ENCODE measurements at regions not wholly inside any gene's neighbourhood (a gene's known extent, or its start where the extent isn't known, plus 50 kb on each side); places are given as distances from the start of the nearest gene placed in this dataset.
"Not testable (repeated sequence)": the region's sequence is repeated elsewhere in the genome, so short reads cannot be mapped to it uniquely, and the experiment has no call there.

GRCh38 chr9:80995759-80996158 lies 693.6 kb downstream of the TLE1 start:
- H3K4me1 ChIP-seq (ENCODE audit: insufficient read depth, low read length), result no peaks in the 10 kb centered on the region
- H3K27me3 ChIP-seq (ENCODE audit: insufficient read depth, low read length), result no peaks in the 10 kb centered on the region
- H3K9me3 ChIP-seq (ENCODE audit: low read length), result no peaks in the 10 kb centered on the region
- H2AFZ ChIP-seq (ENCODE audit: low read depth, low read length), result no peak overlapping the region
- H3K36me3 ChIP-seq (ENCODE audit: insufficient read depth, low read length), result no peaks in the 10 kb centered on the region
- H3K4me3 ChIP-seq (ENCODE audit: low read length), result no peak overlapping the region

DNA sequence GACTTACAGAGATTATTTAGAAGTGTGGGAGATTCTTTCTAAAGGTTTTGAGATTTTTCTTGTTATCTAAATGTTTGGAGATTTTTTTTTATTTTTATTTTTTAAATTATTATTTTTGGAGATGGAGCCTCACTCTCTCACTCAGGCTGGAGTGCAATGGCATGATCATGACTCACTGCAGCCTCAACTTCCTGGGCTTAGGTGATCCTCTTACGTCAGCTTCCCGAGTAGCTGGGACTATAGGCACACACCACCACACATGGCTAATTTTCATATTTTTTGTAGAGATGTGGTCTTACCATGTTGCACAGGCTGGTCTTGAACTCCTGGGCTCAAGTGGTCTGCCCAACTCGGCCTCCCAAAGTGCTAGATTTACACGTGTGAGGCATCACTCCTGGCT lies 694.5 kb downstream of the TLE1 start:
- Histone ChIP-seq H2AFZ (ENCODE audit: low read depth, low read length) (no peak overlapping the region), H3K27me3 (ENCODE audit: insufficient read depth, low read length) (no peaks in the 10 kb centered on the region), H3K4me3 (ENCODE audit: low read length) (no peak overlapping the region), H3K4me1 (ENCODE audit: insufficient read depth, low read length) (no peaks in the 10 kb centered on the region), H3K9me3 (ENCODE audit: low read length) (no peaks in the 10 kb centered on the region), H3K36me3 (ENCODE audit: insufficient read depth, low read length) (no peaks in the 10 kb centered on the region)

- H3K4me1 ChIP-seq (ENCODE audit: insufficient read depth, low read length); H3K36me3 ChIP-seq (ENCODE audit: insufficient read depth, low read length): not testable (repeated sequence)
Measured at GRCh38 chr9:80985595-80985994, 703.8 kb downstream of the TLE1 start.

DNA sequence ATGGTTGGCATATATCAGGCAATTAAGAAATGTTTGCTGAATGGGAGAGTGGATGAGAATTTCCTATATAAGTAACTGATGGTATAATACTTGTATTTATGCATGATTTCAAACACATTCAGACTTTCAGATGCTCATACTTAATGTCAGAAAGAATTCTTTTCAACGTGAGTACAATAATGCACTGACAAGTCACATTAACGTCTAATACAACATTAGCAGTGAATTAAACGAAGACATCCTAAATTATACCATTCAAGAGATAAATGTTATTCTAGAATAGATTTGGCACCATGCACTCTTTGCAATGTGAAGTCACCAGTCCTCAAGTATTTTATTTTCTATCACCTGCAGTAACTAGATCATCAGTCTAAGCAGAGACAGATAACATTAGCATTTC lies 712.9 kb downstream of the TLE1 start:
- Histone ChIP-seq H3K36me3 (ENCODE audit: insufficient read depth, low read length) (no peaks in the 10 kb centered on the region), H3K27me3 (ENCODE audit: insufficient read depth, low read length) (no peaks in the 10 kb centered on the region), H3K4me3 (ENCODE audit: low read length) (no peak overlapping the region), H2AFZ (ENCODE audit: low read depth, low read length) (no peak overlapping the region), H3K9me3 (ENCODE audit: low read length) (no peaks in the 10 kb centered on the region), H3K4me1 (ENCODE audit: insufficient read depth, low read length) (no peaks in the 10 kb centered on the region)

More at GRCh38 chr9:80985595-80985994, 703.8 kb downstream of the TLE1 start:
- not testable (repeated sequence) for H2AFZ ChIP-seq (ENCODE audit: low read depth, low read length); H3K27me3 ChIP-seq (ENCODE audit: insufficient read depth, low read length); H3K4me3 ChIP-seq (ENCODE audit: low read length); H3K9me3 ChIP-seq (ENCODE audit: low read length)

GRCh38 chr9:80970377-80970776 lies 719.0 kb downstream of the TLE1 start:
- H3K4me1 ChIP-seq (ENCODE audit: insufficient read depth, low read length); H3K4me3 ChIP-seq (ENCODE audit: low read length); H3K36me3 ChIP-seq (ENCODE audit: insufficient read depth, low read length); H2AFZ ChIP-seq (ENCODE audit: low read depth, low read length); H3K27me3 ChIP-seq (ENCODE audit: insufficient read depth, low read length); H3K9me3 ChIP-seq (ENCODE audit: low read length): not testable (repeated sequence)

GRCh38 chr9:80968611-80969010 lies 720.7 kb downstream of the TLE1 start:
- H3K36me3 ChIP-seq (ENCODE audit: insufficient read depth, low read length), result no peaks in the 10 kb centered on the region
- no peaks in the 10 kb centered on the region for H3K9me3 ChIP-seq (ENCODE audit: low read length)
- no peak overlapping the region for H2AFZ ChIP-seq (ENCODE audit: low read depth, low read length)
- H3K27me3 ChIP-seq (ENCODE audit: insufficient read depth, low read length), result no peaks in the 10 kb centered on the region
- H3K4me1 ChIP-seq (ENCODE audit: insufficient read depth, low read length), result peaks cover 4% of the 10 kb centered on the region
- H3K4me3 ChIP-seq (ENCODE audit: low read length), result no peak overlapping the region

- no peaks in the 10 kb centered on the region for H3K36me3 ChIP-seq (ENCODE audit: insufficient read depth, low read length)
- no peaks in the 10 kb centered on the region for H3K27me3 ChIP-seq (ENCODE audit: insufficient read depth, low read length)
- H2AFZ ChIP-seq (ENCODE audit: low read depth, low read length), result no peak overlapping the region
- no peak overlapping the region for H3K4me3 ChIP-seq (ENCODE audit: low read length)
- no peaks in the 10 kb centered on the region for H3K9me3 ChIP-seq (ENCODE audit: low read length)
- peaks cover 4% of the 10 kb centered on the region for H3K4me1 ChIP-seq (ENCODE audit: insufficient read depth, low read length)
Measured at GRCh38 chr9:80964914-80965313, 724.4 kb downstream of the TLE1 start.

DNA sequence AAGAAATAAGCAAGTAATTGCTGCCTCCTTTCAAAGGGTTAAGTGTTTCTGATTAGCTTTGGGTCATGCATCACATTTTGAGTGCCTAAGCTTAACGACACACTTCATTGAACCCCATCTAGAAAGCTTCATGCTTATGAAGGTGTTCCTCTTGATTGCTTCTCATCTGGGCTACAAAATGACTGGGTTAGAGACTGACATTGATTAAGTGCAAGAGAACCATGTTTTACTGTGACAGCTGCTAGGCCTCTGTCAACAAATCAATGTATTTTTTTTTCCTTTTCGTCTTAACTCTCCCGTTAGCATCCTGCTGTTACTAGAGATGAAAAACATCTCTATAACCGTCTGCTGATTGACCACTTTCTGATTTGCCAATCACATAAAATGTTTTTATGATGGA lies 725.0 kb downstream of the TLE1 start:
- peaks cover 4% of the 10 kb centered on the region for H3K4me1 ChIP-seq (ENCODE audit: insufficient read depth, low read length)
- no peaks in the 10 kb centered on the region for H3K9me3 ChIP-seq (ENCODE audit: low read length)
- H2AFZ ChIP-seq (ENCODE audit: low read depth, low read length), result no peak overlapping the region
- no peaks in the 10 kb centered on the region for H3K36me3 ChIP-seq (ENCODE audit: insufficient read depth, low read length)
- H3K27me3 ChIP-seq (ENCODE audit: insufficient read depth, low read length), result no peaks in the 10 kb centered on the region
- H3K4me3 ChIP-seq (ENCODE audit: low read length), result no peak overlapping the region

GRCh38 chr9:80957801-80958200 lies 731.5 kb downstream of the TLE1 start:
- Histone ChIP-seq H2AFZ (ENCODE audit: low read depth, low read length) (no peak overlapping the region), H3K27me3 (ENCODE audit: insufficient read depth, low read length) (no peaks in the 10 kb centered on the region), H3K9me3 (ENCODE audit: low read length) (no peaks in the 10 kb centered on the region), H3K4me3 (ENCODE audit: low read length) (no peak overlapping the region), H3K36me3 (ENCODE audit: insufficient read depth, low read length) (no peaks in the 10 kb centered on the region), H3K4me1 (ENCODE audit: insufficient read depth, low read length) (no peaks in the 10 kb centered on the region)

DNA sequence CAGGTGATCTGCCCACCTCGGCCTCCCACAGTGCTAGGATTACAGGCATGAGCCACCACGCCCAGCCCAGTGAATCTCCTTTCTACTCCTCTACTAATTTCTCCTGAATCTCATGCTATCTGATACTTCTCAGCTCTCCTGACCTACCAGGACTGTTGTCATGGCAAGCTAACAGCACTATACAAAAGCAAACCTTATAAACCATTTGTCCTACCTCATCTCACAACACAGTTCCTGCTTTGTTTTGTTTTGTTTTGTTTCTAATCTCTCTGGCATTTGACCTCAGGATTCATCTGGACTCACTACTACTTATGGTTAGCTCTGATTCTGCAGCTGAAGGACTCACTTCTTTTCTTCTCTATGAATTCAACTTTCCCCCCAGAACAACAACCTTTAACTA lies 734.8 kb downstream of the TLE1 start:
- Histone ChIP-seq H2AFZ (ENCODE audit: low read depth, low read length) (no peak overlapping the region), H3K4me1 (ENCODE audit: insufficient read depth, low read length) (peaks cover 2% of the 10 kb centered on the region), H3K27me3 (ENCODE audit: insufficient read depth, low read length) (no peaks in the 10 kb centered on the region), H3K4me3 (ENCODE audit: low read length) (no peak overlapping the region), H3K36me3 (ENCODE audit: insufficient read depth, low read length) (no peaks in the 10 kb centered on the region), H3K9me3 (ENCODE audit: low read length) (no peaks in the 10 kb centered on the region)

- Histone ChIP-seq H2AFZ (ENCODE audit: low read depth, low read length) (no peak overlapping the region), H3K4me1 (ENCODE audit: insufficient read depth, low read length) (peaks cover 23% of the 10 kb centered on the region), H3K36me3 (ENCODE audit: insufficient read depth, low read length) (no peaks in the 10 kb centered on the region), H3K27me3 (ENCODE audit: insufficient read depth, low read length) (no peaks in the 10 kb centered on the region), H3K9me3 (ENCODE audit: low read length) (no peaks in the 10 kb centered on the region), H3K4me3 (ENCODE audit: low read length) (no peak overlapping the region)
Measured at GRCh38 chr9:80952363-80952922, 736.9 kb downstream of the TLE1 start.

DNA sequence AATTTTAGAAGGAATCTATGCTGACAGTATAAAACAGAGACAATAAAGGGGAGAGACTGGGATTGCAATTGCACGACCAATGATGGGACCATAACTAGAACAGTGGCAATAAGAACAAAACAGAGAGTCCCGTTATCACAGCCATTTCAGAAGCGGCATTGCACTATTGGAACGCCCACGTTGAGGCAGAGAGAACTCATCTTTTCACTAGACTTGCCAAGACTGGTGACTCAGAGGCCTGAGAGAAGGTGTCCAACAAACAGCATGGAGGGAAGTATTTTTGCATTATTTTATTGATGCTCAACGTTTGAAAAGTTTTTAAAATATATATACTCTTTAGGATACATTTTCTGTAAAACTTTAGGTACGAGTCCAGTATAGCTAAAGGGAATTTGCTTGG lies 737.7 kb downstream of the TLE1 start:
- H3K4me3 ChIP-seq (ENCODE audit: low read length), result no peak overlapping the region
- no peaks in the 10 kb centered on the region for H3K36me3 ChIP-seq (ENCODE audit: insufficient read depth, low read length)
- H3K9me3 ChIP-seq (ENCODE audit: low read length), result no peaks in the 10 kb centered on the region
- peaks cover 30% of the 10 kb centered on the region for H3K4me1 ChIP-seq (ENCODE audit: insufficient read depth, low read length)
- H3K27me3 ChIP-seq (ENCODE audit: insufficient read depth, low read length), result no peaks in the 10 kb centered on the region
- no peak overlapping the region for H2AFZ ChIP-seq (ENCODE audit: low read depth, low read length)

DNA sequence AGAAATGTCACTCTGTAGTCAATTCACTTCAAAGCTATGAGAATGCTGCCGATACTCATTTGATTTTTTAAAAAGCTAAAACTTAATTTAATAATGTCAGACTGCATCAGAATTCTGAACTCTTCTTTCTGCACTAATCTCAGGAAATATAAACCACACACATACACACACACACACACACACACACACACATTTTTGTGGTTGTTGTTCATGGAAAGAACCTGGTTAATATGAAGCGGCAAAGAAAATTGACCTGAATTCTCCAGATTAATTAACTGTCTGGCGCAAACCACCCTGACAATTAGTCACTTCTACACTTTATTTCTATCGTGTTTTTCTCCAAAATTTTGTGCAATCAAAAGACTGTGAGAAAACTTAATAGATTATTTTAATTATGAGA lies 740.5 kb downstream of the TLE1 start:
- no peak overlapping the region for H3K4me3 ChIP-seq (ENCODE audit: low read length)

GRCh38 chr9:80948066-80948465 lies 741.3 kb downstream of the TLE1 start:
- H3K4me1 ChIP-seq (ENCODE audit: insufficient read depth, low read length), result peaks cover 33% of the 10 kb centered on the region
- H3K9me3 ChIP-seq (ENCODE audit: low read length), result no peaks in the 10 kb centered on the region
- no peak overlapping the region for H3K4me3 ChIP-seq (ENCODE audit: low read length)
- H3K27me3 ChIP-seq (ENCODE audit: insufficient read depth, low read length), result no peaks in the 10 kb centered on the region
- no peak overlapping the region for H2AFZ ChIP-seq (ENCODE audit: low read depth, low read length)
- no peaks in the 10 kb centered on the region for H3K36me3 ChIP-seq (ENCODE audit: insufficient read depth, low read length)

More for the DNA sequence above, 740.5 kb downstream of the TLE1 start:
- H3K27me3 ChIP-seq (ENCODE audit: insufficient read depth, low read length), result no peaks in the 10 kb centered on the region
- no peaks in the 10 kb centered on the region for H3K36me3 ChIP-seq (ENCODE audit: insufficient read depth, low read length)
- peaks cover 33% of the 10 kb centered on the region for H3K4me1 ChIP-seq (ENCODE audit: insufficient read depth, low read length)
- no peaks in the 10 kb centered on the region for H3K9me3 ChIP-seq (ENCODE audit: low read length)
- no peak overlapping the region for H2AFZ ChIP-seq (ENCODE audit: low read depth, low read length)

All from neuron (in vitro differentiated cells).